ENCODE measurements at regions not wholly inside any gene's neighbourhood (a gene's known extent, or its start where the extent isn't known, plus 50 kb on each side); places are given as distances from the start of the nearest gene placed in this dataset.

DNA sequence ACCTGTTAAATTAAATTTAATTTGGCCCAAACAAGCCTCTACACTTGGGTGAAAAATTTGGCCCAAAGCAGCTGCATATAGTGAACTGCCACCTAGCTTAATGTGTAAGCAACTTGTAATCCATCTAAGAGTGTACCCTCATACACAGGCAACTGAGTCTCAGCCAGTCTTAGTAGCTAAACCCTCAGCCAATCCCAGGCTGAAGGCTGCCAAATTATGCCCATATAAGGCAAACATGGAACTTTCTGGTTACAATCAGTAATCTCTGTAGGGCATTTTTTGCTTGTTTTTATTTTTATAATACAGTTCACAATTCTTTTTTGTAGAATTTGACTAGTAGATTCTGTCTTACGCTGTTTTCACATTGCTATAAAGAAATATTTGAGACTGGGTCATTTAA lies 958.7 kb downstream of the FSCB start:
- TF ChIP-seq ARNTL (CRISPR knock-in tag; IDR thresholded peaks at IDR 0.05; ENCODE audit: borderline replicate concordance, low read depth) (no peak), GLIS3 (CRISPR knock-in tag; IDR thresholded peaks at IDR 0.05) (no peak), ZFP30 (CRISPR knock-in tag; IDR thresholded peaks at IDR 0.05) (no peak), ZNF70 (CRISPR knock-in tag; IDR thresholded peaks at IDR 0.05) (no peak), ZNF8 (CRISPR knock-in tag; IDR thresholded peaks at IDR 0.05) (no peak), POU6F1 (CRISPR knock-in tag; IDR thresholded peaks at IDR 0.05; ENCODE audit: borderline replicate concordance, low read depth) (no peak)
- TF ChIP-seq, protein P1, sequence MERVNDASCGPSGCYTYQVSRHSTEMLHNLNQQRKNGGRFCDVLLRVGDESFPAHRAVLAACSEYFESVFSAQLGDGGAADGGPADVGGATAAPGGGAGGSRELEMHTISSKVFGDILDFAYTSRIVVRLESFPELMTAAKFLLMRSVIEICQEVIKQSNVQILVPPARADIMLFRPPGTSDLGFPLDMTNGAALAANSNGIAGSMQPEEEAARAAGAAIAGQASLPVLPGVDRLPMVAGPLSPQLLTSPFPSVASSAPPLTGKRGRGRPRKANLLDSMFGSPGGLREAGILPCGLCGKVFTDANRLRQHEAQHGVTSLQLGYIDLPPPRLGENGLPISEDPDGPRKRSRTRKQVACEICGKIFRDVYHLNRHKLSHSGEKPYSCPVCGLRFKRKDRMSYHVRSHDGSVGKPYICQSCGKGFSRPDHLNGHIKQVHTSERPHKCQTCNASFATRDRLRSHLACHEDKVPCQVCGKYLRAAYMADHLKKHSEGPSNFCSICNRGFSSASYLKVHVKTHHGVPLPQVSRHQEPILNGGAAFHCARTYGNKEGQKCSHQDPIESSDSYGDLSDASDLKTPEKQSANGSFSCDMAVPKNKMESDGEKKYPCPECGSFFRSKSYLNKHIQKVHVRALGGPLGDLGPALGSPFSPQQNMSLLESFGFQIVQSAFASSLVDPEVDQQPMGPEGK (CRISPR knock-in tag; IDR thresholded peaks at IDR 0.05; ENCODE audit: borderline replicate concordance), result no peak
- TF ChIP-seq, protein P2, sequence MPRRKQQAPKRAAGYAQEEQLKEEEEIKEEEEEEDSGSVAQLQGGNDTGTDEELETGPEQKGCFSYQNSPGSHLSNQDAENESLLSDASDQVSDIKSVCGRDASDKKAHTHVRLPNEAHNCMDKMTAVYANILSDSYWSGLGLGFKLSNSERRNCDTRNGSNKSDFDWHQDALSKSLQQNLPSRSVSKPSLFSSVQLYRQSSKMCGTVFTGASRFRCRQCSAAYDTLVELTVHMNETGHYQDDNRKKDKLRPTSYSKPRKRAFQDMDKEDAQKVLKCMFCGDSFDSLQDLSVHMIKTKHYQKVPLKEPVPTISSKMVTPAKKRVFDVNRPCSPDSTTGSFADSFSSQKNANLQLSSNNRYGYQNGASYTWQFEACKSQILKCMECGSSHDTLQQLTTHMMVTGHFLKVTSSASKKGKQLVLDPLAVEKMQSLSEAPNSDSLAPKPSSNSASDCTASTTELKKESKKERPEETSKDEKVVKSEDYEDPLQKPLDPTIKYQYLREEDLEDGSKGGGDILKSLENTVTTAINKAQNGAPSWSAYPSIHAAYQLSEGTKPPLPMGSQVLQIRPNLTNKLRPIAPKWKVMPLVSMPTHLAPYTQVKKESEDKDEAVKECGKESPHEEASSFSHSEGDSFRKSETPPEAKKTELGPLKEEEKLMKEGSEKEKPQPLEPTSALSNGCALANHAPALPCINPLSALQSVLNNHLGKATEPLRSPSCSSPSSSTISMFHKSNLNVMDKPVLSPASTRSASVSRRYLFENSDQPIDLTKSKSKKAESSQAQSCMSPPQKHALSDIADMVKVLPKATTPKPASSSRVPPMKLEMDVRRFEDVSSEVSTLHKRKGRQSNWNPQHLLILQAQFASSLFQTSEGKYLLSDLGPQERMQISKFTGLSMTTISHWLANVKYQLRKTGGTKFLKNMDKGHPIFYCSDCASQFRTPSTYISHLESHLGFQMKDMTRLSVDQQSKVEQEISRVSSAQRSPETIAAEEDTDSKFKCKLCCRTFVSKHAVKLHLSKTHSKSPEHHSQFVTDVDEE (CRISPR knock-in tag; IDR thresholded peaks at IDR 0.05), result no peak
